HL-60 (cell line): ENCODE measurements at regions not wholly inside any gene's neighbourhood (a gene's known extent, or its start where the extent isn't known, plus 50 kb on each side); places are given as distances from the start of the nearest gene placed in this dataset.

Experiments
- CTCF ChIP-seq: IDR thresholded peaks from one replicate; pipeline ENCODE4 v1.5.1; 2011; ENCODE audit warnings: low read length, control low read depth, inconsistent platforms; ENCODE audit not compliant: insufficient read depth
- GABPA ChIP-seq: IDR thresholded peaks from 2 replicates; pipeline ENCODE4 v1.6.1; 2012; ENCODE audit warnings: low read depth
- POLR2AphosphoS5 ChIP-seq: IDR thresholded peaks from 2 replicates; pipeline ENCODE4 v1.6.1; 2012; ENCODE audit warnings: low read depth
- REST ChIP-seq: IDR thresholded peaks from 2 replicates; pipeline ENCODE4 v1.6.1; 2012; ENCODE audit warnings: low read depth; ENCODE audit not compliant: insufficient replicate concordance
- SPI1 ChIP-seq: IDR thresholded peaks from 2 replicates; pipeline ENCODE4 v1.6.1; 2012; ENCODE audit warnings: low read depth, mild to moderate bottlenecking, borderline replicate concordance

GRCh38 chr10:64598600-64598999, 1077.4 kb downstream of the REEP3 start:
- TF ChIP-seq CTCF = no peak
- no peak for TF ChIP-seq POLR2AphosphoS5
- TF ChIP-seq GABPA = no peak
- no peak for TF ChIP-seq REST
- no peak for TF ChIP-seq SPI1
